Ovary (tissue), 7 donors: ENCODE measurements at regions not wholly inside any gene's neighbourhood (a gene's known extent, or its start where the extent isn't known, plus 50 kb on each side); places are given as distances from the start of the nearest gene placed in this dataset.

Experiments
- DNase-seq, 5 donors: peaks; one replicate each; pipeline ENCODE4 v3.0.0-alpha.2; 2019 to 2020
- H3K27ac ChIP-seq, 2 donors: fragments of 200-600 bp; one replicate each; pipeline versions ENCODE4 v1.5.1 to v1.8.0; 2019 to 2022
- H3K27me3 ChIP-seq: fragments of 200-600 bp; one replicate; pipeline ENCODE4 v1.8.0; 2022
- H3K36me3 ChIP-seq: fragments of 200-600 bp; sonication (generic); one replicate; pipeline ENCODE4 v1.5.1; 2019
- H3K4me1 ChIP-seq: one replicate; pipeline ENCODE4 v1.8.1; 2013; ENCODE audit warnings: mild to moderate bottlenecking, moderate library complexity; ENCODE audit not compliant: insufficient read depth
- H3K4me3 ChIP-seq: fragments of 200-600 bp; sonication (generic); one replicate; pipeline ENCODE4 v1.5.1; 2017
- H3K9me3 ChIP-seq, 2 donors: fragments of 200-600 bp in 1 of 2; sonication (generic) in 1 of 2; one replicate each; pipeline versions ENCODE4 v1.5.1 to v1.8.1; 2013 to 2019; ENCODE audit warnings: mild to moderate bottlenecking in 1 of 2, moderate library complexity in 1 of 2
- EP300 ChIP-seq: sonication (generic); formaldehyde crosslinking; IDR thresholded peaks from one replicate; pipeline ENCODE4 v1.6.1; 2017; ENCODE audit warnings: antibody characterized with exemption
- POLR2A ChIP-seq: fragments of 450-650 bp; IDR thresholded peaks from one replicate; pipeline ENCODE4 v1.6.1; 2017; ENCODE audit warnings: antibody characterized with exemption, mild to moderate bottlenecking, moderate library complexity
- WGBS, 3 donors: extraction: QIAGEN DNeasy Blood & Tissue Kit in 1 of 3; methylation state at CpG; one replicate each; pipeline versions ENCODE4 v1.1.5 to v1.1.7; 2013 to 2017; 5-methylcytosine and 5-hydroxymethylcytosine counted together
- intact Hi-C, 4 donors: fragments of 100-400 bp; cut with DNase I; formaldehyde crosslinking; loops; one replicate each; pipeline versions ENCODE4 v1.11.0 to v1.15.1; 2022 to 2023
- TF ChIP-seq, protein P1 (sequence below), 3 donors: fragments of 450-650 bp in 2 of 3; fragments of 200-600 bp in 1 of 3; IDR thresholded peaks; one replicate each; pipeline versions ENCODE4 v1.5.1 to v1.8.0; 2016 to 2022; ENCODE audit warnings: antibody characterized with exemption in 3 of 3, mild to moderate bottlenecking in 1 of 3
- donor health status: DM: no; HTN: no; CAD: no; lungs with moderate emphysema.
- donor health status: DM: no; HTN: no; CAD: no.
- donor health status: Bipolar disorder and iron deficiency.
- donor health status: DM: no; HTN: no; CAD: no.
- donor health status: DM: yes; HTN: yes; CAD: no.

DNA sequence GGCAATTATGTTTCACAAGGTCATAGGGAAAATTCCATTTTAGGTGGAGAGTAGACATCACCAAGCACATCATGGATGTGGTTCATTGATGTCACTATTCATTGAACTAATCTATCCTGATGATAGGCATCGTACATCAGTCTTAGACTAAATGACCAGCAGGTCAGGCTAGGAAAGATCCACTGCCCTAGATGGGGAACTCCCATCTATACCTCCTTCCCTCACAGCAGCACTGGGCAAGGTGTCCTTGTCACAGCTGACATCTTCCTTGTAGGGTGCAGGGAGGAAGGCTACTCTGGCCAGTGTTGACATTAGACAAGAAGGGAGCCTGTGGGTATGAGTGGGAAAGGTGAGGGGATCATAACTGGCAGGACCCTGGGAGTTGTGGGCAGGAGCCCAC is 63.8 kb upstream of the CAPRIN2 start:
- intact Hi-C loops: no loop called here
- no peaks in the 10 kb centered on the region for H3K9me3 ChIP-seq
- TF ChIP-seq EP300 (no peak), POLR2A (no peak)
- TF ChIP-seq, protein P1, sequence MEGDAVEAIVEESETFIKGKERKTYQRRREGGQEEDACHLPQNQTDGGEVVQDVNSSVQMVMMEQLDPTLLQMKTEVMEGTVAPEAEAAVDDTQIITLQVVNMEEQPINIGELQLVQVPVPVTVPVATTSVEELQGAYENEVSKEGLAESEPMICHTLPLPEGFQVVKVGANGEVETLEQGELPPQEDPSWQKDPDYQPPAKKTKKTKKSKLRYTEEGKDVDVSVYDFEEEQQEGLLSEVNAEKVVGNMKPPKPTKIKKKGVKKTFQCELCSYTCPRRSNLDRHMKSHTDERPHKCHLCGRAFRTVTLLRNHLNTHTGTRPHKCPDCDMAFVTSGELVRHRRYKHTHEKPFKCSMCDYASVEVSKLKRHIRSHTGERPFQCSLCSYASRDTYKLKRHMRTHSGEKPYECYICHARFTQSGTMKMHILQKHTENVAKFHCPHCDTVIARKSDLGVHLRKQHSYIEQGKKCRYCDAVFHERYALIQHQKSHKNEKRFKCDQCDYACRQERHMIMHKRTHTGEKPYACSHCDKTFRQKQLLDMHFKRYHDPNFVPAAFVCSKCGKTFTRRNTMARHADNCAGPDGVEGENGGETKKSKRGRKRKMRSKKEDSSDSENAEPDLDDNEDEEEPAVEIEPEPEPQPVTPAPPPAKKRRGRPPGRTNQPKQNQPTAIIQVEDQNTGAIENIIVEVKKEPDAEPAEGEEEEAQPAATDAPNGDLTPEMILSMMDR (IDR thresholded peaks at IDR 0.05): no peak
- H3K27ac ChIP-seq: no peak overlapping the region
- no peak overlapping the region for H3K4me3 ChIP-seq
- no peaks in the 10 kb centered on the region for H3K36me3 ChIP-seq
- DNase-seq: no peak
- peaks cover 3% of the 10 kb centered on the region for H3K4me1 ChIP-seq
- H3K27me3 ChIP-seq: no peaks in the 10 kb centered on the region
- WGBS, 3 donors: 91 to 100% (median 94%) methylated on average over 1 of the region's 1 CpG

DNA sequence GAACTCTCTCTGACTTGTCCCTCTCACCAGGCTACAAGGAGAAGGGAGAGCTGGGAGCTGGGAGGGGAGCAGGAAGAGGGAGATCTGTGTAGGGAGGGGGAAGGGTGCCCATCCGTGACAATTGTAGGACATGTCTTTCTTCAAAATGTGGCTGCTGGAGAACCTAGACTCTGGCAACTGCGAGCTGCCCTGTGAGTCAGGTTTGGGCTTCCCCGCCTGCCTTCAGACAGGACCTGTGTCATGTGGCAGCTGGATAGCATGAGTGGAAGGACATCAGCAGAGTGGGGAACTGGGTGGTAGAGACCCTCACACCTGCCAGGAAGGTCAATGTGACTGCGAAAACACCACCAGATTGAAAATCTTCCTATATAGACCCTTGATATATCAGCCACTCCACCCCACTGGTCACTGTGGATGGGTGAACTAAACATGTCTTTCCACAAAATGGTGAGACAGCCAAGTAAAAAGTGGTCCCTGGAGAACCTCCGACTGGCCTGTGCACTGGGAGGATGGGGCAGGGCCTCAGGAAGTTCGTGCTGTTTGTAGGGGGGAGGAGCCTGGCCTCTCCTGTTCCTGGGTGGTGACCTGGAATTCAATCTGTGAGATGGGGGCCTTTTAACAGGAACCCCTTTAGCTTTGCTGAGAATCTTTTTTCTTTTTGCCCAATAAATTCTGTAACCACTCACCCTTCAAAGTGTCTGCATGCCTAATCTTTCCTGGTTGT is 62.2 kb upstream of the CAPRIN2 start:
- no peak for DNase-seq
- Histone ChIP-seq H3K9me3 (no peaks in the 10 kb centered on the region), H3K4me1 (no peaks in the 10 kb centered on the region), H3K27me3 (no peaks in the 10 kb centered on the region), H3K36me3 (no peaks in the 10 kb centered on the region), H3K4me3 (no peak overlapping the region), H3K27ac (no peak overlapping the region)
- WGBS, 3 donors: 82 to 89% (median 83%) methylated on average over 6 of the region's 6 CpGs
- TF ChIP-seq POLR2A: no peak
- TF ChIP-seq, protein P1 (IDR thresholded peaks at IDR 0.05): no peak
- TF ChIP-seq EP300: no peak
- intact Hi-C loops: no loop called here

- Histone ChIP-seq H3K27me3 (no peaks in the 10 kb centered on the region), H3K4me3 (no peak overlapping the region), H3K4me1 (no peaks in the 10 kb centered on the region), H3K27ac (no peak overlapping the region), H3K9me3 (no peaks in the 10 kb centered on the region), H3K36me3 (no peaks in the 10 kb centered on the region)
- TF ChIP-seq EP300 (no peak), POLR2A (no peak)
- TF ChIP-seq, protein P1 (IDR thresholded peaks at IDR 0.05): no peak
- DNase-seq: no peak
- intact Hi-C loops: no loop called here
Observed at GRCh38 chr12:30814295-30814655, 59.5 kb upstream of the CAPRIN2 start.

DNA sequence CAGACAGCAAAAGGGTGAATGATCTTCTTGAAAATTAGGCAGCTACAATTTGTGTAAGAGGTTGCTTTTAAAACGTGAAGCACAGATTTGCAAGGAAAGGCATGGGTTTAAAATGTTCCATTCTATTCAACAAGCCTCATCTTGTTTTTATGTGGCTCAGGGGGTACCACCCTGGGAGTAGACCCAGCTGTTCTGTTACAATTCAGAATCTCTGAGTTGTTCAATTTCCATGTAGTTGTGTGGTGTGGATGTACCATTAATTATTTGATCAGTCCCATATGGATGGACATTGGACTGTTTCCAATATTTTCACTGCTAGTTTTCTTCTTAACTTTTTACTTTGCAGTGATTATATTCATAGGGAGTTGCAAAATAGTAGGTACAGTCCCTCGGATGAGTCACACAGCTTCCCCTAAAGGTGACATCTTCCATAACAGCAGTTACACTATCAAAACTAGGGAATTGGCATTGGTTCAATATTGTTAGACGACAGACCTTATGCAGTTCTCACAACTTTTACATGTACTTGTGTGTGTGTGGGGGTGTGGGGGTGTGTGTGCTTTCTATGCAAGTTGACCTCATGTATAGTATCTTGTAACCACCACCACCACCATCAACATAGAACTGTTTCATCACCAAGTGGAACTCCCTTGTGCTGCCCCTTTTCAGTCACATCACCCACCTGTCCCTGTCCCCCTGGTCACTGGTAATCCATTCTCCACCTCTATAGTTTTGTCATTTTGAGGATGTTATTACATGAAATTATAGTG is 59.0 kb upstream of the CAPRIN2 start:
- Histone ChIP-seq H3K9me3 (no peaks in the 10 kb centered on the region), H3K4me1 (no peaks in the 10 kb centered on the region), H3K4me3 (no peak overlapping the region), H3K27me3 (no peaks in the 10 kb centered on the region), H3K27ac (no peak overlapping the region), H3K36me3 (no peaks in the 10 kb centered on the region)
- WGBS, 3 donors: 23 to 32% (median 29%) methylated on average over 3 of the region's 3 CpGs
- TF ChIP-seq EP300: no peak
- intact Hi-C loops: no loop called here
- DNase-seq: no peak

GRCh38 chr12:30811966-30812365 is 57.2 kb upstream of the CAPRIN2 start:
- Histone ChIP-seq H3K4me3 (no peak overlapping the region), H3K36me3 (no peaks in the 10 kb centered on the region), H3K9me3 (no peaks in the 10 kb centered on the region), H3K27ac (no peak overlapping the region), H3K4me1 (no peaks in the 10 kb centered on the region), H3K27me3 (no peaks in the 10 kb centered on the region)
- 74 to 79% (median 75%) methylated on average over 4 of the region's 4 CpGs for WGBS, 3 donors
- intact Hi-C loops: no loop called here
- no peak for TF ChIP-seq POLR2A
- TF ChIP-seq, protein P1 (IDR thresholded peaks at IDR 0.05): no peak
- no peak for TF ChIP-seq EP300
- no peak for DNase-seq
